ENCODE measurements at regions not wholly inside any gene's neighbourhood (a gene's known extent, or its start where the extent isn't known, plus 50 kb on each side); places are given as distances from the start of the nearest gene placed in this dataset.

DNA sequence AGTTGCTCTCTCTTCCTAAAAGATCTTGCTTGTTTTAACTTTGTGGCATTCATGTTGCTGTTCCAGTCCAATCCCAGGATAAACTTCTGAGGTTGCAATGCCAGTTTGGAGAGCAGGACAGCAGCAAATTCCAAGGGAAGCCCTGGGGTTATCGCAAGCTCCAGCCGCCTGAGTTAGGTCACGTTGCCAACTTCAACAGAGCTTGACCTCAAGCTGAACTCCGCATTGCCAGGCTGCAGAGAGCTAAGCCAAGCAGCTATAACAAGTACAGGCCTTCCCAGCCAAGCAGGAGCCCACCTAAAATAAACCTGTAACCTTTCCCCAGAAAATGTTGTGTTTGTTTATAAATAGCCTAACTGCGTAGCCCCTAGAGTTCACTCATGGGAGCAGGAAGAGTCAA, 138.9 kb upstream of the LYZL1 start:
- 58% methylated on average over 5 of the region's 5 CpGs for WGBS (ENCODE audit: insufficient coverage, insufficient replicate concordance, low lambda C conversion rate, missing lambda C conversion rate)
- in situ Hi-C loops (cut with MboI) = no loop called here
- Histone ChIP-seq H3K27ac (ENCODE audit: control insufficient read depth, insufficient read depth) (no peak overlapping the region), H3K4me1 (ENCODE audit: control insufficient read depth, insufficient read depth, low read length) (no peaks in the 10 kb centered on the region), H3K79me2 (ENCODE audit: control insufficient read depth, insufficient read depth, low read length) (no peaks in the 10 kb centered on the region), H2AFZ (ENCODE audit: control insufficient read depth, low read depth, low read length) (no peak overlapping the region), H3K9ac (ENCODE audit: control insufficient read depth, insufficient read depth, low read length) (no peak overlapping the region), H3K27me3 (replicated peaks in 1 of 2; ENCODE audit: control insufficient read depth in 2 of 2, insufficient read depth in 2 of 2, low read length in 1 of 2) (no peaks in the 10 kb centered on the region), H3K9me3 (replicated peaks; ENCODE audit: control insufficient read depth, insufficient read depth, low read length) (no peaks in the 10 kb centered on the region), H3K36me3 (ENCODE audit: control insufficient read depth in 2 of 2, insufficient read depth in 2 of 2, low read length in 1 of 2) (no peaks in the 10 kb centered on the region), H3K4me2 (ENCODE audit: control insufficient read depth, insufficient read depth) (no peak overlapping the region), H4K20me1 (ENCODE audit: control insufficient read depth, insufficient read depth) (no peaks in the 10 kb centered on the region), H3K4me3 (no peak overlapping the region)
- no TSS peak for BruUV-seq (replicated peaks)
- TF ChIP-seq JUND (IDR thresholded peaks at IDR 0.05; ENCODE audit: low read depth, low read length) (no peak), ASH2L (IDR thresholded peaks at IDR 0.05; ENCODE audit: borderline replicate concordance, low read depth) (no peak), POLR2A (IDR thresholded peaks at IDR 0.05; ENCODE audit: low read depth, low read length) (no peak), CREB1 (IDR thresholded peaks at IDR 0.05; ENCODE audit: low read depth) (no peak), RUNX3 (IDR thresholded peaks at IDR 0.05; ENCODE audit: low read length) (no peak)
- intact Hi-C loops (cut with micrococcal nuclease; ENCODE audit: unreplicated experiment) = no loop called here
- ChIA-PET SMC1A (ENCODE audit: uncharacterized antibody, unreplicated experiment) (no interaction called here), POLR2A (no interaction called here), RAD21 (ENCODE audit: unreplicated experiment) (no interaction called here), CTCF (no interaction called here)
- FAIRE-seq (no peak), ATAC-seq (no peak), DNase-seq (ENCODE audit: low read depth, low spot score) (no peak)

DNA sequence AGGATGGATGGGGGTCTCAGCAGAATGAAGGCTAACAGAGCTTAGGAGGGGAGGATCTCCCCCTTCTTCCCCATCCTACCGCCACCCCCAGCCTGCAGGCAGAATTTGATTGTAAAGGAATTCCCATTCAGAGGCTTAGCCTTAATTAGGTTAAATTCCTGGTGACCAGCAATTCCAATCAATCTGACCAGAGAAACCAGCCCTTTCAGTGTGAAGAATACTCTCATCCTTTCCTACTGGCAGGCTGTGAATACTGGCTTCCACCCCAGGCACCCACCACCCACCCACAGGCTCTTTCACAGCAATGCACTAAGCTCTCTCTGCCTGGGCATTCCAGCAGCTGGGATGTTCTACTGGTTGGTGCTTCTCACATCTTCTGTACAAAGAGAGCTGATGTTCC, 137.9 kb upstream of the LYZL1 start:
- Histone ChIP-seq H3K4me3 (no peak overlapping the region), H3K9me3 (replicated peaks; ENCODE audit: control insufficient read depth, insufficient read depth, low read length) (no peaks in the 10 kb centered on the region), H4K20me1 (ENCODE audit: control insufficient read depth, insufficient read depth) (no peaks in the 10 kb centered on the region), H2AFZ (ENCODE audit: control insufficient read depth, low read depth, low read length) (no peak overlapping the region), H3K79me2 (ENCODE audit: control insufficient read depth, insufficient read depth, low read length) (no peaks in the 10 kb centered on the region), H3K9ac (ENCODE audit: control insufficient read depth, insufficient read depth, low read length) (no peak overlapping the region), H3K4me1 (ENCODE audit: control insufficient read depth, insufficient read depth, low read length) (no peaks in the 10 kb centered on the region), H3K27me3 (replicated peaks in 1 of 2; ENCODE audit: control insufficient read depth in 2 of 2, insufficient read depth in 2 of 2, low read length in 1 of 2) (no peaks in the 10 kb centered on the region), H3K27ac (ENCODE audit: control insufficient read depth, insufficient read depth) (no peak overlapping the region), H3K4me2 (ENCODE audit: control insufficient read depth, insufficient read depth) (no peak overlapping the region), H3K36me3 (ENCODE audit: control insufficient read depth in 2 of 2, insufficient read depth in 2 of 2, low read length in 1 of 2) (no peaks in the 10 kb centered on the region)
- in situ Hi-C loops (cut with MboI) = no loop called here
- ChIA-PET RAD21 (ENCODE audit: unreplicated experiment) (no interaction called here), CTCF (no interaction called here), SMC1A (ENCODE audit: uncharacterized antibody, unreplicated experiment) (interaction anchor here (1.1 kb wide), 1 partner anchor 153 kb away, joined by 3 read pairs; no protein-coding TSS in a partner anchor), POLR2A (no interaction called here)
- WGBS (ENCODE audit: insufficient coverage, insufficient replicate concordance, low lambda C conversion rate, missing lambda C conversion rate) = 0% methylated on average over 1 of the region's 1 CpG
- no peak for DNase-seq (ENCODE audit: low read depth, low spot score)
- no peak for ATAC-seq
- no TSS peak for BruUV-seq (replicated peaks)
- FAIRE-seq = no peak
- intact Hi-C loops (cut with micrococcal nuclease; ENCODE audit: unreplicated experiment) = no loop called here
- TF ChIP-seq SKIL (IDR thresholded peaks at IDR 0.05; ENCODE audit: low read depth, poor library complexity, severe bottlenecking) (no peak), PBX3 (IDR thresholded peaks at IDR 0.05; ENCODE audit: insufficient replicate concordance, low read depth, low read length) (no peak), CEBPB (IDR thresholded peaks at IDR 0.05; ENCODE audit: borderline replicate concordance in 1 of 2, low read depth in 2 of 2, low read length in 2 of 2) (no peak), STAT1 (conservative IDR thresholded peaks at IDR 0.05) (no peak), ZNF207 (IDR thresholded peaks at IDR 0.05; ENCODE audit: borderline replicate concordance) (no peak), MEF2B (IDR thresholded peaks at IDR 0.05; ENCODE audit: partially characterized antibody, poor library complexity, severe bottlenecking) (no peak), HDAC2 (IDR thresholded peaks at IDR 0.05) (no peak), CBX3 (IDR thresholded peaks at IDR 0.05; ENCODE audit: borderline replicate concordance, low read depth) (no peak), ATF2 (IDR thresholded peaks at IDR 0.05; ENCODE audit: low read length) (no peak), CHD1 (IDR thresholded peaks at IDR 0.05; ENCODE audit: low read depth, low read length) (no peak), CREB1 (IDR thresholded peaks at IDR 0.05; ENCODE audit: low read depth) (no peak), RBBP5 (conservative IDR thresholded peaks at IDR 0.05) (no peak)

Measured in GM12878 (cell line).